ENCODE measurements at regions not wholly inside any gene's neighbourhood (a gene's known extent, or its start where the extent isn't known, plus 50 kb on each side); places are given as distances from the start of the nearest gene placed in this dataset.

DNA sequence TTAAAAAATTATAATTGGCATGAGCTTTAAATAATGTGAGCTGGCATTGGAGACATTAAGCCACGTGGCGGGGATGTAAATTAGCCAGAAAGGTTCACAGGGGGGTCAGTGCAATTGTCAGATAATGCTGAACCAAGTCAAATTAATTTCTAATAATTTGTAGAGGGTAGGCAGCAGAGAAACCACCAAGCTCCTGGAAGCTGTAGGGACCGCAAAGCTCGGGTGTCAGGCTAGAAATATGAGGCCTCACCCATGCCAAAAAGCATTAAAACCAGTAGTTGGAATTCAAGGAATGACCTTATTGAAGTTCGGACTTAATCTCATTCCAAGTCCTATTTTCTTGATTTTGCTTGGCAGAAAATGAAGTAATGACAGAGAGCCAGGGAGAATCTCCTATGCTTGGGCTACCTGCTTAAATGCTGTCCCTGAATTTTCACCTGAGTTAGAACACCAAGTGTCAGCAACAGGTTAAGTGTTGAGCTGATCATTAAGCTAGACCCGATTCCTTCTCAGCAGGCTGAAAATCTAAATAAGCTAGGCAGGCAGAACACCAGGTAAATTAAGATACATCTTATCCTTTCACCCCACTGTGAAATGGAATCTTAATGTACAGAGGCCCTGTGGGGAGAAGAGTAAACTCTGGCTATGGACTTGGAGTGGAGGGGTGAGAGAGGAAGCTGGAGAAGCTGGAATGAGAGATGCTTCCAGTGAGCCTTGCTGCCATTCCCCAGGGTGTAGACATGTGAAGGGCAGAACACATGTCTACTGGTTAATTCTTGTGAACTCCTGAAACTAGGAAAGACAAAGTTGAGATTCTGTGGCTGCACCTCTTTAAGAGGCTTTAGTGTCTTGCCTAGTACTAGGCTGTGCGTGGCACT lies 520.0 kb downstream of the SLC4A3 start:
- TF ChIP-seq EZH2phosphoT487 (IDR thresholded peaks at IDR 0.05; ENCODE audit: borderline replicate concordance, low read length): no peak
- TF ChIP-seq, protein P1, sequence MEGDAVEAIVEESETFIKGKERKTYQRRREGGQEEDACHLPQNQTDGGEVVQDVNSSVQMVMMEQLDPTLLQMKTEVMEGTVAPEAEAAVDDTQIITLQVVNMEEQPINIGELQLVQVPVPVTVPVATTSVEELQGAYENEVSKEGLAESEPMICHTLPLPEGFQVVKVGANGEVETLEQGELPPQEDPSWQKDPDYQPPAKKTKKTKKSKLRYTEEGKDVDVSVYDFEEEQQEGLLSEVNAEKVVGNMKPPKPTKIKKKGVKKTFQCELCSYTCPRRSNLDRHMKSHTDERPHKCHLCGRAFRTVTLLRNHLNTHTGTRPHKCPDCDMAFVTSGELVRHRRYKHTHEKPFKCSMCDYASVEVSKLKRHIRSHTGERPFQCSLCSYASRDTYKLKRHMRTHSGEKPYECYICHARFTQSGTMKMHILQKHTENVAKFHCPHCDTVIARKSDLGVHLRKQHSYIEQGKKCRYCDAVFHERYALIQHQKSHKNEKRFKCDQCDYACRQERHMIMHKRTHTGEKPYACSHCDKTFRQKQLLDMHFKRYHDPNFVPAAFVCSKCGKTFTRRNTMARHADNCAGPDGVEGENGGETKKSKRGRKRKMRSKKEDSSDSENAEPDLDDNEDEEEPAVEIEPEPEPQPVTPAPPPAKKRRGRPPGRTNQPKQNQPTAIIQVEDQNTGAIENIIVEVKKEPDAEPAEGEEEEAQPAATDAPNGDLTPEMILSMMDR (conservative IDR thresholded peaks at IDR 0.05; ENCODE audit: low read depth, low read length): no peak
